GM12892 (cell line): ENCODE measurements at regions not wholly inside any gene's neighbourhood (a gene's known extent, or its start where the extent isn't known, plus 50 kb on each side); places are given as distances from the start of the nearest gene placed in this dataset.

ENCODE experiments used
- POLR2A ChIP-seq: IDR thresholded peaks from 2 replicates; pipeline ENCODE4 v1.6.1; 2011; ENCODE audit warnings: low read depth, low read length, control low read depth
- POLR2AphosphoS5 ChIP-seq: IDR thresholded peaks from 2 replicates; pipeline ENCODE4 v1.6.1; 2011; ENCODE audit warnings: low read depth, low read length, control low read depth
- TAF1 ChIP-seq: IDR thresholded peaks from 2 replicates; pipeline ENCODE4 v1.6.1; 2011; ENCODE audit warnings: low read depth, mild to moderate bottlenecking, control low read depth, low read length, borderline replicate concordance

DNA sequence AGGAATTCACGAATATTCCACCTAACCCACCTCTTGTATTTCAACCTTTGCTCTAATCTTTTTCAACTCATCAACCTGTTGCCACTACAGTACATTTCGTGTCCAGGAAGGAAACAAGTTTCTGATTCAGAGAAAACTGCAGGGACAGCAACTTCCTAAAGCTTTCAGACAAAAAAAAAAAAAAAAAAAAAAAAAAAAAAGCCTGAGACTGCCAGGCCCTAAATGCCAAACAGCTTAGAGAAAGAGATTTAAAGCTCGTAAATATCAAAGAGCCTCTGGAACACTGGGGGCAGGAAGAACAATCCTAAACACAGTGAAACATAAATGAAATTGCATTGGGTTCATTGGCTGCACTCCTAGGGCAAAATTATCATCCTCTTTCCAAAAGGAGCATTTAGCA, 411.2 kb upstream of the SPTLC3 start:
- TF ChIP-seq TAF1 = no peak
- TF ChIP-seq POLR2A = no peak
- TF ChIP-seq POLR2AphosphoS5 = no peak
